Adipocyte (in vitro differentiated cells): ENCODE measurements at regions not wholly inside any gene's neighbourhood (a gene's known extent, or its start where the extent isn't known, plus 50 kb on each side); places are given as distances from the start of the nearest gene placed in this dataset.

Experiments used
- DNase-seq: peaks from one replicate; pipeline ENCODE4 v3.0.0-alpha.2; 2015; ENCODE audit warnings: low read depth
- H3K27me3 ChIP-seq: replicated peaks from 2 replicates; pipeline ENCODE4 v1.7.0; 2013; ENCODE audit warnings: mild to moderate bottlenecking, low read length, moderate library complexity; ENCODE audit not compliant: control insufficient read depth, insufficient read depth
- H3K36me3 ChIP-seq: 2 replicates; pipeline ENCODE4 v1.7.0; 2013; ENCODE audit warnings: low read length, mild to moderate bottlenecking, moderate library complexity; ENCODE audit not compliant: control insufficient read depth, insufficient read depth, severe bottlenecking
- H3K4me1 ChIP-seq: 2 replicates; pipeline ENCODE4 v1.7.0; 2013; ENCODE audit warnings: mild to moderate bottlenecking, low read length, moderate library complexity; ENCODE audit not compliant: control insufficient read depth, insufficient read depth
- H3K4me3 ChIP-seq: 2 replicates; pipeline ENCODE4 v1.7.0; 2013; ENCODE audit warnings: mild to moderate bottlenecking, low read length, moderate library complexity
- H3K9ac ChIP-seq: 2 replicates; pipeline ENCODE4 v1.7.0; 2013; ENCODE audit warnings: mild to moderate bottlenecking, low read length, moderate library complexity
- H3K9me3 ChIP-seq: 2 replicates; pipeline ENCODE4 v1.7.0; 2013; ENCODE audit warnings: mild to moderate bottlenecking, low read length, moderate library complexity; ENCODE audit not compliant: control insufficient read depth

DNA sequence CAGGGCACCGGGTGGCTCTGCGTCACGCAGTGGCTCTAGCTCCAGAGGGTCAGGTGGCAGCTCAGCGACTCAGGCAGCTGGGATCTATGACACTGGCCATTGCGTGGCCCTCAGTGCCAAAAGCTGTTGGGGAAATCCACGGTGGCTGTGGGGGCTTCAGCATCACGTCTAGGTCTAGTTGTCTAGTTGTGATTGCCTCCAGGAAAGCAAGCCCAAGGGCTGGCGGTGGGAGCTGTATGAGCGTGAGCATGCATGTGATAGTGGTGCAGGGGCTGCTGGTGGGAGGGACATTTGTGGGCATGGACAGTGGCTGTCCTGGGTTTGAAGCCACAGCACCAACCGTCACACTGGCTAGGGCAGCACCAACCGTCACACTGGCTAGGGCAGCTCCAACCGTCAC, 191.4 kb downstream of the THBS2 start:
- Histone ChIP-seq H3K4me1 (no peaks in the 10 kb centered on the region), H3K9ac (no peak overlapping the region), H3K9me3 (peaks cover 3% of the 10 kb centered on the region), H3K27me3 (no peaks in the 10 kb centered on the region), H3K4me3 (no peak overlapping the region), H3K36me3 (no peaks in the 10 kb centered on the region)
- DNase-seq, result no peak

DNA sequence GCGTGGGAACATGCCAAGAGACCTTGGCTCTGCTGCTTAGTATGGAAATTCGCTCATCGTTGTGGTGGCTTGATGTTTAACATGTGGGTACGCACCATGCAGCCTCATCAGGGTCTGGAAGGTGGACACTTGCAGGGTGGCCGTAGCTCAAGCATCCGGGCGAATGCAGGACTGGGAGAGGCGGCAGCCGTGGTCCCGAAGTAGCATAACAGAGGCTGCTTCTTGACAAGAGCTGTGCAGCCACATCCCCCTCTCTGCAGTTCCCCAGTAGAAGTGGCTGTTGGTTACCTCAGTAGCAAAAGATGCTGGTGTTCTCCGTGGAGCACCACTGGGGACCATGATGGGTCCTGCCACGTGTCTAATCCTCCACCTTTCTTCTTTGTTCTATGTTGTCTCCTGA, 195.0 kb downstream of the THBS2 start:
- no peak for DNase-seq
- Histone ChIP-seq H3K27me3 (no peaks in the 10 kb centered on the region), H3K9me3 (peaks cover 13% of the 10 kb centered on the region), H3K4me3 (no peak overlapping the region), H3K9ac (no peak overlapping the region), H3K4me1 (no peaks in the 10 kb centered on the region), H3K36me3 (no peaks in the 10 kb centered on the region)

DNA sequence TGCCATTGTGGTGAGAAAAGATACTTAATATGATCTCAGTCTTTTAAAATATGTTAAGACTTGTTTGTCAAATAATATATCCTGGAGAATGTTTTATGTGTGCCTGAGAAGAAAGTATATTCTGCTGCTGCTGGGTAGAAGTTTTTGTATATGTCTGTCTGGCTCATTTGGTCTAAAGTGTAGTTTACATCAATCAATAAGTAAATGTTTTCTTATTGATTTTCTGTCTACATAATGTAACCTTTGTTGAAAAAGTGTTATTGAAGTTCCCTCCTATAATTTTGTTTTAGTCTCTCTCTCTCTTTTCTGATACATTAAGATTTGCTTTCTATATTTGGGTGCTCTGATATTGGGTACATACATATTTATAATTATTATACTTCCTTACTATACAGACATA, 201.2 kb downstream of the THBS2 start:
- Histone ChIP-seq H3K4me1 (peaks cover 1% of the 10 kb centered on the region), H3K27me3 (no peaks in the 10 kb centered on the region), H3K36me3 (no peaks in the 10 kb centered on the region), H3K9me3 (peaks cover 10% of the 10 kb centered on the region), H3K4me3 (no peak overlapping the region), H3K9ac (no peak overlapping the region)
- no peak for DNase-seq

DNA sequence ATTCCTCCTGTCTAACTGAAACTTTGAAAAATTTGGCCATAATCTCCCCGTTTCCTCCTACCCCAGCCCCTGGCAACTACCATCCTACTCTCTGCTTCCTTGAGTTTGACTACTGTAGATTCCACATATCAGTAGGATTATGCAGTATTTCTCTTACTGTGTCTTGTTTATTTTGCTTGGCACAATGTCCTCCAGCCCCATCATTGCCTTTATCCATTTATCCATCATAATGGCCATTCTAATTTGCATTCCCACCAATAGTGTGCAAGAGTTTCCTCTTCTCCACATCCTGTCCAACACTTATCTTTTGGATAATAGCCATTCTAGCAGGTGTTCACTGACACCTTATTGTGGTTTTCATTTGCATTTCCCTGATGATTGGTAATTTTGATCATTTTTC, 202.3 kb downstream of the THBS2 start:
- Histone ChIP-seq H3K9ac (no peak overlapping the region), H3K4me1 (peaks cover 12% of the 10 kb centered on the region), H3K4me3 (no peak overlapping the region), H3K9me3 (peaks cover 10% of the 10 kb centered on the region), H3K36me3 (no peaks in the 10 kb centered on the region), H3K27me3 (no peaks in the 10 kb centered on the region)
- no peak for DNase-seq

DNA sequence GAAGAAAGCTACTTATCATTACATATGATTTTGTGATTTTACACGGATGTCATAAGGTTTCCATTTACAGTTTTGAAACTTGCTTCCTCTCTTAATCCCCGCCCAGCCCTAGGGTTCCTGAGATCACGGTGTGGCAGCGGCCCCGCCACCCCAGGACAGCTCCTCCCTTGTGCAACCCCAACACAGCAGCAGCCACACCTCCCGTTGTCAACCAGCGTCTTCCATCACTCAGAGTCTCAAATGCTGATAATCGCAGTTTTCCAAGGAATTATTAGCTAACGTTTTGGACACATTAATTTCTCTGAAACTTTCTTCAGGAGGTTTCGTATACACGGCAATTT, 204.8 kb downstream of the THBS2 start:
- H3K4me1 ChIP-seq, result peaks cover 36% of the 10 kb centered on the region
- DNase-seq, result no peak
- no peaks in the 10 kb centered on the region for H3K9me3 ChIP-seq
- no peaks in the 10 kb centered on the region for H3K36me3 ChIP-seq
- H3K4me3 ChIP-seq, result no peak overlapping the region
- no peak overlapping the region for H3K9ac ChIP-seq
- H3K27me3 ChIP-seq, result no peaks in the 10 kb centered on the region

DNA sequence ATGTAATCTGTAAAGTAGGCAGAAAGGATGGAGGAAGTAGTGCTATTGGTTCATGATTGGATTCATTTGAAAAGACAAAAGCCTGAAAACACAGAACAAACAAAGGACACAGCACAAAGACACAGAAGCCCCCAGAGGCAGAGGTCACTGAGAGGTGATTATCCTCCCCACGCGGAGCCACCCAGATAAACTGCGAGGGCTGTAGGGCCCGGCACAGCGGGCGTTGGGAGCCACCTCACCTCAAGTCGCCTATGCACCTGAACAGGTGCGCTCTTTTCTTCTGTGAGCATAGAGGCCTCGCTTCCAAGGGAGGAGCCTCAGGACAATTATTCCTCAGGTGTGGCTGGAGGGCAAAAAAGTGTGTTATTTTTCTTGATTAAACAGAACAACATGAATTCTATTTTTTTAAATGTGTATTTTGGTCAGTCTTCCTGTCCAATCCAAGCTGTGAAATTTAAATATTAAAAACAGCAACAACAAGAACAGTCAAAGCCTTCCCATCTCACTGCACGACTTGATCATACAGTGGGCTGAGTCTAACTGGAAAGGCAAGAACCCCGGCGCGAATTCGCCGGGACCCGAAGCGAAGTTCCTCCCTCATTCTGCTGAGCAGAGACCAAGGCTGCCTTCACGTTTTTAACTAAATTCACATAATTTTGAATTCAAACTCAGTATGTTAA, 205.3 kb downstream of the THBS2 start:
- Histone ChIP-seq H3K36me3 (no peaks in the 10 kb centered on the region), H3K4me1 (peaks cover 37% of the 10 kb centered on the region), H3K9ac (no peak overlapping the region), H3K27me3 (no peaks in the 10 kb centered on the region), H3K4me3 (no peak overlapping the region), H3K9me3 (no peaks in the 10 kb centered on the region)
- DNase-seq, result no peak

DNA sequence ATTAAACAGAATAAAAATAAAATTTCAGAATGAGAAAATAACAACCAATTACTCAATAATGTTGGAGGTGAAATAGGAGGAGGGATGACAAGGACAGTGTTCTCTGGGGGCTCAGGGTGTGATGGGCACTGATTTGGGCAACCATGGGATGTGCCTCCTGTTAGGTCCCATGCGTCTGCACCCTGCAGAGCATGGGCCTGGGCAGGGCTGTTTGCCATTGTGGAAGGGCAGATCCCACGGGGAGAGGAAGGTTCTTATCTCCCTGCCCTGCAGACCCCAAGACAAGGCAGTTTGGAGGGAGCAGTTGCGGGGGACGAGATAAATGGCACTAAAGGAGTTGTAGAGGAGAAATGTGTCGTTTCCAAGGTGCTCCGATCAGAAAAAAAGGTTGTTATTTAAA, 206.3 kb downstream of the THBS2 start:
- Histone ChIP-seq H3K4me1 (peaks cover 37% of the 10 kb centered on the region), H3K9me3 (no peaks in the 10 kb centered on the region), H3K36me3 (no peaks in the 10 kb centered on the region), H3K4me3 (no peak overlapping the region), H3K27me3 (no peaks in the 10 kb centered on the region), H3K9ac (peak overlapping the region; percentile 32)
- DNase-seq, result no peak

DNA sequence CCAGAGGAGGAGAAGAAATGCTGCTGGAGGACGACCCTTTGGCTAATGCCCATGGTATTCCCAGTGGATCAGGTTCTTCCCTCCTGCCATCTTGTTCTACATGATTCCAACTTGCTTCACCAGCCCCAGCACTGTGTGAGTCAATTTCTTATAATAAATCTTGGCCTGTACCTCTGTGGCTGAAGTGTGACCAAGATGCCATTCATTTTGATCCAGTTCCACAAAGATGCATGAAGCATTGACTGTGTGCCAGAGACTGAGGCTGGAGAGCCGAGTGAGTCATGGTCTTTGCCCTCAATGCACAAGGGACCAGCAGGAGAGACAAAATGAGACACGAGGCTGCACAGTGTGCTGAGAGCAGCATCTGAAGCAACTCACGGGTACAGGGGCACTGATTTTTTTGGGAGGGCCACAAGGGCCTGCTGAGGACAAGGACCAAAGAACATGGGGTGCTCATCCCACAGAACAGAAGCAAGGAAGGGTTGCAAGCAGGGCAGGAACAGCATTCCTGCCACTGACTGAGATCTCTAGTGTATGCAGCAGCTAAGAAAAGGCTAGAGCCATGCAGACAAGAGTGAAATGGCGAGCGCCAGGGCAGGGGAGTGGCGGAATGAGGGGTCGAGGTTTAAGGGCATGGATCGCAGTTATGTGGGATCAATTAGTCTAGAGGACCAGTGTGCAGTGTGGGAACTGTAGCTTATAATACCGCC, 207.0 kb downstream of the THBS2 start:
- Histone ChIP-seq H3K4me3 (peak overlapping the region; percentile 34), H3K36me3 (no peaks in the 10 kb centered on the region), H3K27me3 (no peaks in the 10 kb centered on the region), H3K4me1 (peaks cover 37% of the 10 kb centered on the region), H3K9ac (peak overlapping the region; percentile 32), H3K9me3 (no peaks in the 10 kb centered on the region)
- peak; percentile 44 for DNase-seq

DNA sequence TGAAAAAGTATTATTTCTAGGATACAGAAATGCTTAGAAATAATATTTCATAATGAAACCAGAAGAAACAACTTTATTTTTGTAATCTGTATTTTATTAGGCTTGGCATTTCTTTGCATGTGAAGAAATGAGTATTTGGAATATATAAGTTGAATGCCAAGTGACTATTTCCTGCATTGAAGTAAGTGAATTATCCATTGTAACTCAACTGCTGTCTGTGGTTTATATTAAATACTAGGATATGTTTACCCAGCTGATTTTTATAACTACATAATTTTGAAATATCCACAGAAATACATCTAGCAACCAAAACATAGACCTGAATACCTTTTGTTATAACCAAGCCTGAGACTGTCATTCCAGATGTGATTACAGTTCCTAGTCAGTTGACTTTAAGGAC, 207.6 kb downstream of the THBS2 start:
- DNase-seq, result peak; percentile 78
- H3K9me3 ChIP-seq, result no peaks in the 10 kb centered on the region
- H3K27me3 ChIP-seq, result no peaks in the 10 kb centered on the region
- no peaks in the 10 kb centered on the region for H3K36me3 ChIP-seq
- no peak overlapping the region for H3K4me3 ChIP-seq
- no peak overlapping the region for H3K9ac ChIP-seq
- peaks cover 37% of the 10 kb centered on the region for H3K4me1 ChIP-seq

DNA sequence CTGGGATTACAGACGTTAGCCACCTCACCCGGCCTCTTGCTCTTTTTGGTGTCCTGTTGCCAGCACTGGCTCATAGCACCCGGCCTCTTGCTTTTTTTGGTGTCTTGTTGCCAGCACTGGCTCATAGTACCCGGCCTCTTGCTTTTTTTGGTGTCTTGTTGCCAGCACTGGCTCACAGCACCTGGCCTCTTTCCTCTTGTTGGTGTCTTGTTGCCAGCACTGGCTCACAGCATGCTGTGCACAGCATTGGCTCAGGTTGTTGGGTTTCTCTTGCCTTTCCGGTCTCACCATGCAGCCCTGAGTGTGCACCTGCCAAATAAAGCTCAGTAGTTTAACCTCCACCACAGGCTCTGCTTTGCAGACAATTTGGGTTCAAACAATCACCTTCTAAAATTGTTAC, 208.2 kb downstream of the THBS2 start:
- Histone ChIP-seq H3K4me3 (no peak overlapping the region), H3K9me3 (no peaks in the 10 kb centered on the region), H3K36me3 (no peaks in the 10 kb centered on the region), H3K9ac (no peak overlapping the region), H3K27me3 (no peaks in the 10 kb centered on the region), H3K4me1 (peaks cover 37% of the 10 kb centered on the region)
- peak; percentile 19 for DNase-seq

DNA sequence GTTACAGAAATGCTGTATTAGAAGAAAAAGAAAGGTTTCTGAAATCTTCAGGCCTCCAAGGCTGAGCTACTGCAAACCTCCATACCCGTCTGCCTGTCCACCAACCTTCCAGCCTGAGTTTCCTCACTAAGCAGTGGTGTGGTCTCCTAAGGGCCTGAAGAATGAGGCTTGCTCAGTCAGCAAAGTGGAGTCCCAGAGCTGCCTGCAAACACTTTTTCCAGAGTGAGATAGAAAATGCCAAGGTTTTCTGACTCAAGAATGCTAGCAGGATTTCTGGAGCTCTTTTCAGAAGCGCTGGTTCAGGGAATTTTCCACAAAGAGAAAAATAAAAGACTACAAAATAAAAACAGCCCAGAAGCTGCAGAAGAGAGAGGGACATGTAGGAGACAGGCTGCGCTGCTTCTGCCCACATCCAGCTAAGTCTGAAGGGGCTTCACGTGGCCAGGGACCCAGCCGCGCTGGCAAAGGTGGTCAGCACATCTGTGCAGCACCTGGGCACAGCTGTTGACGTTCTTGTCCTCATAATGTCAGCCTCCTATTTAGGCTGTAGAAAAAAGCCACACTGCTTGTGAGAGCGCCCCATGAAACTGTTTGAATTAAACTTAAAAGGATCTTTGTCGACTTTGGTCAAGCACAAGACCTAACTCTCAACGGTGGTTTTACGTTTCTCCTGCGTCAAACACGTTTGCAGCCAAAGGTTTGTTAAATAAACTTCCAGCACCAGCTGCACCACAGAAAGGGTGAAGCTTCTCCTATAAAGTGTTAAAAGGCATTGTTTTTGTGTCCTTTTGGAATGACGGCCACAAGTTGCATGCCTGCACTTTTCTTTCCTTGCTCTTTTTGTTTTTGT, 209.0 kb downstream of the THBS2 start:
- Histone ChIP-seq H3K4me1 (peaks cover 37% of the 10 kb centered on the region), H3K9me3 (no peaks in the 10 kb centered on the region), H3K36me3 (no peaks in the 10 kb centered on the region), H3K27me3 (no peaks in the 10 kb centered on the region), H3K9ac (peak overlapping the region; percentile 64), H3K4me3 (peak overlapping the region; percentile 12)
- peak; percentile 17 for DNase-seq
